ENCODE measurements at regions not wholly inside any gene's neighbourhood (a gene's known extent, or its start where the extent isn't known, plus 50 kb on each side); places are given as distances from the start of the nearest gene placed in this dataset.

DNA sequence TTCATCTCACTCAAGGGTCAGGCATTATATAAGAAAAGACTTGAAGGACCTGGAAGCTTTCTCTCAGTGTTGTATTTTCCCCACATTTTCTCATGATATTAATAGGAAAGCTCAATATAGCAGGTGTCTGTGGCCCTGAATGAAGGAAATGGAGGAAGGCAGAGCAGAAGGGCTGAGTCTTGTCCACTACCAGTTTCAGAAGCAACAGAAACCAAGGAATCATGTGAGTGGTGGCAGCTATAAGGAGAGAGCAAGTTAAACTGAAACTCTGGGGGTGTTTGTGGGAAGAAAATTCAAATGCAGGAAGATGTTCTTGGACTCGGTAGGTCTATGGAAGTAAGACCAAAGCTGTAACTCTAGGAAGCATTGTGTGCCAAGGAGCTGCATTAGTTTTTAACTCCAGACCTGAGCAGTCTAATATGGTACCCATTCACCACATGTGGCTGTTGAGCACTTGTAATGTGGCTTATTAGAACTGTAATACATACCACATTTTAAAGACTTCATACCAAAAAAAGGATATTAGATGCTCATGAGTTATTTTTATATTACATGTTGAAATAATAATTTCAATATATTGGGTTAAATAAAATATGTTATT is 278.8 kb upstream of the GADL1 start:
- peak overlapping the region; percentile 96 for H3K27ac Mint-ChIP-seq (ENCODE audit: unreplicated experiment)
- peaks cover 31% of the 10 kb centered on the region for H3K4me1 Mint-ChIP-seq (ENCODE audit: low read depth, unreplicated experiment)
- H3K36me3 Mint-ChIP-seq (ENCODE audit: low read depth, unreplicated experiment) = no peaks in the 10 kb centered on the region
- H4K20me1 ChIP-seq (ENCODE audit: insufficient read depth, low read length) = no peaks in the 10 kb centered on the region
- no peak overlapping the region for H3K27ac ChIP-seq (ENCODE audit: low read depth, low read length)
- no peaks in the 10 kb centered on the region for H3K36me3 ChIP-seq (ENCODE audit: insufficient read depth, low read length)
- H2AFZ ChIP-seq (ENCODE audit: low read depth, low read length) = no peak overlapping the region
- peaks cover 21% of the 10 kb centered on the region for H3K4me1 ChIP-seq (ENCODE audit: insufficient read depth, low read length)
- H3K79me2 ChIP-seq (ENCODE audit: insufficient read depth, low read length) = no peaks in the 10 kb centered on the region
- DNase-seq (ENCODE audit: low read depth) (no peak), FAIRE-seq (no peak)
- H3K4me2 ChIP-seq (ENCODE audit: low read length) = no peak overlapping the region
- no peak for TF ChIP-seq CTCF (IDR thresholded peaks at IDR 0.05; ENCODE audit: insufficient read depth, low read depth, low read length)
- TF ChIP-seq EZH2 (IDR thresholded peaks at IDR 0.05; ENCODE audit: insufficient read depth, low read length) = no peak
- H3K9me3 Mint-ChIP-seq (ENCODE audit: unreplicated experiment) = no peaks in the 10 kb centered on the region
- H3K4me3 Mint-ChIP-seq (ENCODE audit: unreplicated experiment) = no peak overlapping the region
- H3K27me3 Mint-ChIP-seq (ENCODE audit: low read depth, unreplicated experiment) = no peaks in the 10 kb centered on the region
- H3K4me3 ChIP-seq (ENCODE audit: insufficient read depth, low read depth, low read length) = no peak overlapping the region
- no peak overlapping the region for H3K9ac ChIP-seq (ENCODE audit: low read length)
- H3K27me3 ChIP-seq (ENCODE audit: insufficient read depth, low read length) = no peaks in the 10 kb centered on the region
- H3K9me3 ChIP-seq (ENCODE audit: insufficient read depth, low read depth, low read length) = no peaks in the 10 kb centered on the region

DNA sequence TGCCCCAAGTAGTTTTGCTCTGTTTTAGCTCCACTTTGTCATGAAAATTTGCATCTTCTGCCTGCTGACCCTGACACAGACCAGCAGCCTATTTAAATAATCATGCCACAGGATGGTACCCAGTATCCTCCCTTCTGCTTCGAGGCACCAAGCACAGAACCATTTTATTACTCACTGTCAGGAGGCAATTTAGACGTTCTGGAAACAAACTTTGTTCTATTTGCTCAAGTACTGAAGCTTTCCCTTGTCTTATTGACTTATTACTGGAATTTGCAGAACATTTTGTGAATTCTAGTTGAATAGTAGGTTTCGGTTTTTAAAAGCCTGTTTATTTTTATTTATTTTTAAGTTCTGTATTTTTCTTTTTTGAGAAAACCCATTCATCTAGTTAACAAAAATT is 279.6 kb upstream of the GADL1 start:
- no peak overlapping the region for H3K27ac ChIP-seq (ENCODE audit: low read depth, low read length)
- Mint-ChIP-seq H3K4me3 (ENCODE audit: unreplicated experiment) (no peak overlapping the region), H3K4me1 (ENCODE audit: low read depth, unreplicated experiment) (peaks cover 28% of the 10 kb centered on the region), H3K27ac (ENCODE audit: unreplicated experiment) (no peak overlapping the region), H3K27me3 (ENCODE audit: low read depth, unreplicated experiment) (no peaks in the 10 kb centered on the region), H3K36me3 (ENCODE audit: low read depth, unreplicated experiment) (no peaks in the 10 kb centered on the region), H3K9me3 (ENCODE audit: unreplicated experiment) (no peaks in the 10 kb centered on the region)
- no peak overlapping the region for H3K4me3 ChIP-seq (ENCODE audit: insufficient read depth, low read depth, low read length)
- TF ChIP-seq EZH2 (IDR thresholded peaks at IDR 0.05; ENCODE audit: insufficient read depth, low read length) (no peak), CTCF (IDR thresholded peaks at IDR 0.05; ENCODE audit: insufficient read depth, low read depth, low read length) (no peak)
- H3K79me2 ChIP-seq (ENCODE audit: insufficient read depth, low read length) = no peaks in the 10 kb centered on the region
- H3K4me1 ChIP-seq (ENCODE audit: insufficient read depth, low read length) = peaks cover 18% of the 10 kb centered on the region
- no peaks in the 10 kb centered on the region for H3K36me3 ChIP-seq (ENCODE audit: insufficient read depth, low read length)
- H3K9me3 ChIP-seq (ENCODE audit: insufficient read depth, low read depth, low read length) = no peaks in the 10 kb centered on the region
- no peaks in the 10 kb centered on the region for H3K27me3 ChIP-seq (ENCODE audit: insufficient read depth, low read length)
- no peak overlapping the region for H3K9ac ChIP-seq (ENCODE audit: low read length)
- no peak overlapping the region for H2AFZ ChIP-seq (ENCODE audit: low read depth, low read length)
- no peaks in the 10 kb centered on the region for H4K20me1 ChIP-seq (ENCODE audit: insufficient read depth, low read length)
- FAIRE-seq = no peak
- DNase-seq (ENCODE audit: low read depth) = no peak
- no peak overlapping the region for H3K4me2 ChIP-seq (ENCODE audit: low read length)

GRCh38 chr3:31176045-31176444 is 281.6 kb upstream of the GADL1 start:
- FAIRE-seq = no peak
- Histone ChIP-seq H3K79me2 (ENCODE audit: insufficient read depth, low read length) (no peaks in the 10 kb centered on the region), H3K27ac (ENCODE audit: low read depth, low read length) (no peak overlapping the region), H3K36me3 (ENCODE audit: insufficient read depth, low read length) (no peaks in the 10 kb centered on the region), H3K27me3 (ENCODE audit: insufficient read depth, low read length) (no peaks in the 10 kb centered on the region), H3K9ac (ENCODE audit: low read length) (no peak overlapping the region), H3K4me3 (ENCODE audit: insufficient read depth, low read depth, low read length) (no peak overlapping the region), H3K4me1 (ENCODE audit: insufficient read depth, low read length) (peaks cover 10% of the 10 kb centered on the region), H3K4me2 (ENCODE audit: low read length) (no peak overlapping the region), H2AFZ (ENCODE audit: low read depth, low read length) (no peak overlapping the region), H3K9me3 (ENCODE audit: insufficient read depth, low read depth, low read length) (no peaks in the 10 kb centered on the region), H4K20me1 (ENCODE audit: insufficient read depth, low read length) (no peaks in the 10 kb centered on the region)
- H3K9me3 Mint-ChIP-seq (ENCODE audit: unreplicated experiment) = no peaks in the 10 kb centered on the region
- H3K36me3 Mint-ChIP-seq (ENCODE audit: low read depth, unreplicated experiment) = no peaks in the 10 kb centered on the region
- TF ChIP-seq EZH2 (IDR thresholded peaks at IDR 0.05; ENCODE audit: insufficient read depth, low read length) = no peak
- no peak for TF ChIP-seq CTCF (IDR thresholded peaks at IDR 0.05; ENCODE audit: insufficient read depth, low read depth, low read length)
- no peak overlapping the region for H3K27ac Mint-ChIP-seq (ENCODE audit: unreplicated experiment)
- DNase-seq (ENCODE audit: low read depth) = no peak
- no peak overlapping the region for H3K4me3 Mint-ChIP-seq (ENCODE audit: unreplicated experiment)
- H3K4me1 Mint-ChIP-seq (ENCODE audit: low read depth, unreplicated experiment) = peaks cover 18% of the 10 kb centered on the region
- no peaks in the 10 kb centered on the region for H3K27me3 Mint-ChIP-seq (ENCODE audit: low read depth, unreplicated experiment)
